ENCODE measurements at regions not wholly inside any gene's neighbourhood (a gene's known extent, or its start where the extent isn't known, plus 50 kb on each side); places are given as distances from the start of the nearest gene placed in this dataset.

DNA sequence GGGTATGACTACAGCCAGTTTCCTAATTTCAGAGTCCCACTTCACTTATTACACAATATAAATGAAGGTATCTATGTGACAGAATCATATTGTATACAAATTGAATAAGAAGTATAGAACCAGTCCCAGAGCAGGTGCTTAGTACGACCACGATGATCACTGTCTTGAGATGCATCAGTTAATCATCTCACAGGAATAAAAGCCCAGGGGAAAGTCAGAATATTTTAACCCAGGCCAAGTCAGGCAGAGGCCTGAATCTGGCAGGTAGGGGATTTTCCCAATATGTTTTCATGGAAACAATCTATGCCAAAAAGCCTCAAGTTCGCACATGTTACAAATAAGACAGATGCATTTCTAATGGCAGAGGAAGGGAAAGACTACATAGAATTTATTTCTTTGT lies 758.4 kb downstream of the BCL11B start:
- H3K27ac ChIP-seq (ENCODE audit: low read depth in 2 of 2, low read length in 1 of 2): no peak overlapping the region
- no peaks in the 10 kb centered on the region for H3K79me2 ChIP-seq (ENCODE audit: insufficient read depth)
- DNase-seq: no peak
- H3K9ac ChIP-seq: no peak overlapping the region
- no peak overlapping the region for H3K4me2 ChIP-seq
- no peaks in the 10 kb centered on the region for H3K4me1 ChIP-seq (ENCODE audit: control insufficient read depth in 1 of 2, insufficient read depth in 2 of 2, low read depth in 1 of 2, low read length in 1 of 2)
- H3F3A ChIP-seq (replicated peaks; ENCODE audit: insufficient read depth): no peaks in the 10 kb centered on the region
- H2AFZ ChIP-seq (ENCODE audit: low read depth): no peak overlapping the region
- POLR2A ChIA-PET: no interaction called here
- no peaks in the 10 kb centered on the region for H3K9me2 ChIP-seq
- CTCF ChIA-PET: no interaction called here
- no peaks in the 10 kb centered on the region for H3K36me3 ChIP-seq (replicated peaks in 1 of 2; ENCODE audit: control insufficient read depth in 1 of 2, insufficient read depth in 2 of 2, low read length in 1 of 2)
- no peak overlapping the region for H3K4me3 ChIP-seq (ENCODE audit: low read depth in 2 of 2, low read length in 1 of 2)
- 5% methylated on average over 3 of the region's 3 CpGs for WGBS (ENCODE audit: low lambda C conversion rate)
- H3K9me3 ChIP-seq: no peaks in the 10 kb centered on the region
- TF ChIP-seq MEF2A (IDR thresholded peaks at IDR 0.05; ENCODE audit: borderline replicate concordance, low read depth) (no peak), MXI1 (IDR thresholded peaks at IDR 0.05; ENCODE audit: low read depth, low read length) (no peak), FOXM1 (IDR thresholded peaks at IDR 0.05; ENCODE audit: low read depth) (no peak), SIN3A (IDR thresholded peaks at IDR 0.05; ENCODE audit: borderline replicate concordance, low read depth, low read length) (no peak), NFIC (IDR thresholded peaks at IDR 0.05; ENCODE audit: borderline replicate concordance) (no peak), MAX (IDR thresholded peaks at IDR 0.05; ENCODE audit: low read depth) (no peak), ELF1 (IDR thresholded peaks at IDR 0.05) (no peak), JUND (IDR thresholded peaks at IDR 0.05) (no peak), RAD21 (IDR thresholded peaks at IDR 0.05; ENCODE audit: low read length) (no peak), RFX5 (IDR thresholded peaks at IDR 0.05; ENCODE audit: low read length) (no peak), FOSL2 (IDR thresholded peaks at IDR 0.05; ENCODE audit: borderline replicate concordance, low read depth) (no peak), PBX3 (IDR thresholded peaks at IDR 0.05) (no peak), FOXJ3 (CRISPR knock-in tag; IDR thresholded peaks at IDR 0.05) (no peak), RCOR1 (IDR thresholded peaks at IDR 0.05; ENCODE audit: low read length) (no peak), EZH2phosphoT487 (IDR thresholded peaks at IDR 0.05; ENCODE audit: borderline replicate concordance, low read depth) (no peak)
- TF ChIP-seq, protein P1, sequence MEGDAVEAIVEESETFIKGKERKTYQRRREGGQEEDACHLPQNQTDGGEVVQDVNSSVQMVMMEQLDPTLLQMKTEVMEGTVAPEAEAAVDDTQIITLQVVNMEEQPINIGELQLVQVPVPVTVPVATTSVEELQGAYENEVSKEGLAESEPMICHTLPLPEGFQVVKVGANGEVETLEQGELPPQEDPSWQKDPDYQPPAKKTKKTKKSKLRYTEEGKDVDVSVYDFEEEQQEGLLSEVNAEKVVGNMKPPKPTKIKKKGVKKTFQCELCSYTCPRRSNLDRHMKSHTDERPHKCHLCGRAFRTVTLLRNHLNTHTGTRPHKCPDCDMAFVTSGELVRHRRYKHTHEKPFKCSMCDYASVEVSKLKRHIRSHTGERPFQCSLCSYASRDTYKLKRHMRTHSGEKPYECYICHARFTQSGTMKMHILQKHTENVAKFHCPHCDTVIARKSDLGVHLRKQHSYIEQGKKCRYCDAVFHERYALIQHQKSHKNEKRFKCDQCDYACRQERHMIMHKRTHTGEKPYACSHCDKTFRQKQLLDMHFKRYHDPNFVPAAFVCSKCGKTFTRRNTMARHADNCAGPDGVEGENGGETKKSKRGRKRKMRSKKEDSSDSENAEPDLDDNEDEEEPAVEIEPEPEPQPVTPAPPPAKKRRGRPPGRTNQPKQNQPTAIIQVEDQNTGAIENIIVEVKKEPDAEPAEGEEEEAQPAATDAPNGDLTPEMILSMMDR (IDR thresholded peaks at IDR 0.05): no peak
- TF ChIP-seq, protein P2, sequence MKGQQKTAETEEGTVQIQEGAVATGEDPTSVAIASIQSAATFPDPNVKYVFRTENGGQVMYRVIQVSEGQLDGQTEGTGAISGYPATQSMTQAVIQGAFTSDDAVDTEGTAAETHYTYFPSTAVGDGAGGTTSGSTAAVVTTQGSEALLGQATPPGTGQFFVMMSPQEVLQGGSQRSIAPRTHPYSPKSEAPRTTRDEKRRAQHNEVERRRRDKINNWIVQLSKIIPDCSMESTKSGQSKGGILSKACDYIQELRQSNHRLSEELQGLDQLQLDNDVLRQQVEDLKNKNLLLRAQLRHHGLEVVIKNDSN (IDR thresholded peaks at IDR 0.05; ENCODE audit: borderline replicate concordance, low read depth): no peak
- no peaks in the 10 kb centered on the region for H4K20me1 ChIP-seq (ENCODE audit: insufficient read depth)
- H3K27me3 ChIP-seq (ENCODE audit: insufficient read depth): no peaks in the 10 kb centered on the region

DNA sequence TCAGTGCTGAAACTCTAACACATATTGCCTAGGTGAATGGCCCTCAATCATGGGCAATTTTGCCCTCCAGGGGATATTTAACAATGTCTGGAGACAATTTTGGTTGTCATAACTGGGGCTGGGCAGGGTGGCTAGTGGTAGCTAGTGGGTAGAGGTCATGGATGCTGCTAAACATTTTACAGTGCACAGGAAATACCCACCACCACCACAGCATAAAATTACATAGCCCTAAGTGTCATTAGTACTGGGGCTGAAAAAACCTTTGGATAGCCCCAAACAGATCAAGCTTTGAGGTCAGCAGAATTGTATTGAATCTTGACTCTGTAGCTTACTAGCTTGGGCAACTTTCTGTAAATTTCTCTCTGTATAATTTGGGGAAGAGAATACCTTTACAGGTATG lies 758.0 kb downstream of the BCL11B start:
- no peaks in the 10 kb centered on the region for H3K79me2 ChIP-seq (ENCODE audit: insufficient read depth)
- no peak overlapping the region for H3K4me2 ChIP-seq
- no peak overlapping the region for H2AFZ ChIP-seq (ENCODE audit: low read depth)
- no peaks in the 10 kb centered on the region for H4K20me1 ChIP-seq (ENCODE audit: insufficient read depth)
- no peaks in the 10 kb centered on the region for H3K9me2 ChIP-seq
- POLR2A ChIA-PET: no interaction called here
- no peaks in the 10 kb centered on the region for H3F3A ChIP-seq (replicated peaks; ENCODE audit: insufficient read depth)
- H3K9me3 ChIP-seq: no peaks in the 10 kb centered on the region
- CTCF ChIA-PET: no interaction called here
- no peaks in the 10 kb centered on the region for H3K4me1 ChIP-seq (ENCODE audit: control insufficient read depth in 1 of 2, insufficient read depth in 2 of 2, low read depth in 1 of 2, low read length in 1 of 2)
- no peaks in the 10 kb centered on the region for H3K36me3 ChIP-seq (replicated peaks in 1 of 2; ENCODE audit: control insufficient read depth in 1 of 2, insufficient read depth in 2 of 2, low read length in 1 of 2)
- H3K27ac ChIP-seq (ENCODE audit: low read depth in 2 of 2, low read length in 1 of 2): no peak overlapping the region
- H3K9ac ChIP-seq: no peak overlapping the region
- DNase-seq: no peak
- H3K27me3 ChIP-seq (ENCODE audit: insufficient read depth): no peaks in the 10 kb centered on the region
- H3K4me3 ChIP-seq (ENCODE audit: low read depth in 2 of 2, low read length in 1 of 2): no peak overlapping the region
- no peak for TF ChIP-seq TEAD4 (IDR thresholded peaks at IDR 0.05; ENCODE audit: borderline replicate concordance, insufficient read depth)
- TF ChIP-seq JUND (IDR thresholded peaks at IDR 0.05): no peak
- TF ChIP-seq, protein P1 (IDR thresholded peaks at IDR 0.05): no peak
- TF ChIP-seq, protein P3, sequence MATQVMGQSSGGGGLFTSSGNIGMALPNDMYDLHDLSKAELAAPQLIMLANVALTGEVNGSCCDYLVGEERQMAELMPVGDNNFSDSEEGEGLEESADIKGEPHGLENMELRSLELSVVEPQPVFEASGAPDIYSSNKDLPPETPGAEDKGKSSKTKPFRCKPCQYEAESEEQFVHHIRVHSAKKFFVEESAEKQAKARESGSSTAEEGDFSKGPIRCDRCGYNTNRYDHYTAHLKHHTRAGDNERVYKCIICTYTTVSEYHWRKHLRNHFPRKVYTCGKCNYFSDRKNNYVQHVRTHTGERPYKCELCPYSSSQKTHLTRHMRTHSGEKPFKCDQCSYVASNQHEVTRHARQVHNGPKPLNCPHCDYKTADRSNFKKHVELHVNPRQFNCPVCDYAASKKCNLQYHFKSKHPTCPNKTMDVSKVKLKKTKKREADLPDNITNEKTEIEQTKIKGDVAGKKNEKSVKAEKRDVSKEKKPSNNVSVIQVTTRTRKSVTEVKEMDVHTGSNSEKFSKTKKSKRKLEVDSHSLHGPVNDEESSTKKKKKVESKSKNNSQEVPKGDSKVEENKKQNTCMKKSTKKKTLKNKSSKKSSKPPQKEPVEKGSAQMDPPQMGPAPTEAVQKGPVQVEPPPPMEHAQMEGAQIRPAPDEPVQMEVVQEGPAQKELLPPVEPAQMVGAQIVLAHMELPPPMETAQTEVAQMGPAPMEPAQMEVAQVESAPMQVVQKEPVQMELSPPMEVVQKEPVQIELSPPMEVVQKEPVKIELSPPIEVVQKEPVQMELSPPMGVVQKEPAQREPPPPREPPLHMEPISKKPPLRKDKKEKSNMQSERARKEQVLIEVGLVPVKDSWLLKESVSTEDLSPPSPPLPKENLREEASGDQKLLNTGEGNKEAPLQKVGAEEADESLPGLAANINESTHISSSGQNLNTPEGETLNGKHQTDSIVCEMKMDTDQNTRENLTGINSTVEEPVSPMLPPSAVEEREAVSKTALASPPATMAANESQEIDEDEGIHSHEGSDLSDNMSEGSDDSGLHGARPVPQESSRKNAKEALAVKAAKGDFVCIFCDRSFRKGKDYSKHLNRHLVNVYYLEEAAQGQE (IDR thresholded peaks at IDR 0.05; ENCODE audit: low read depth, low read length): no peak
- TF ChIP-seq TCF12 (IDR thresholded peaks at IDR 0.05): no peak
- TF ChIP-seq EZH2phosphoT487 (IDR thresholded peaks at IDR 0.05; ENCODE audit: borderline replicate concordance, low read depth): no peak
- TF ChIP-seq MAX (IDR thresholded peaks at IDR 0.05; ENCODE audit: low read depth): no peak

Data from SK-N-SH (cell line).